ENCODE measurements at regions not wholly inside any gene's neighbourhood (a gene's known extent, or its start where the extent isn't known, plus 50 kb on each side); places are given as distances from the start of the nearest gene placed in this dataset.

- intact Hi-C loops (cut with micrococcal nuclease) = no loop called here
- Histone ChIP-seq H4K20me1 (ENCODE audit: insufficient read depth) (no peaks in the 10 kb centered on the region), H3K9me3 (ENCODE audit: control insufficient read depth in 1 of 2, insufficient read depth in 1 of 2, low read depth in 1 of 2, low read length in 2 of 2) (no peaks in the 10 kb centered on the region), H3K4me3 (replicated peaks in 1 of 2; ENCODE audit: low read depth in 1 of 2, low read length in 2 of 2) (no peak overlapping the region), H3K27ac (ENCODE audit: low read depth, low read length) (no peak overlapping the region), H3K9ac (ENCODE audit: low read length) (no peak overlapping the region), H3K4me2 (ENCODE audit: low read length) (no peak overlapping the region), H3K79me2 (ENCODE audit: insufficient read depth, low read length) (no peaks in the 10 kb centered on the region), H2AFZ (ENCODE audit: low read depth, low read length, poor library complexity, severe bottlenecking) (no peak overlapping the region), H3K27me3 (ENCODE audit: insufficient read depth, low read length) (no peaks in the 10 kb centered on the region), H3K9me2 (ENCODE audit: insufficient read depth) (no peaks in the 10 kb centered on the region), H3K4me1 (ENCODE audit: control insufficient read depth in 1 of 2, insufficient read depth in 2 of 2, low read length in 2 of 2) (peaks cover 0 to 3% of the 10 kb centered on the region in 2 experiments; a peak in 1 of 4 replicates), H3K36me3 (ENCODE audit: control insufficient read depth in 1 of 2, insufficient read depth in 2 of 2, low read length in 2 of 2) (no peaks in the 10 kb centered on the region)
- no peak for TF ChIP-seq YY1 (IDR thresholded peaks at IDR 0.05; ENCODE audit: extremely low read depth, insufficient replicate concordance, low read depth, low read length)
- TF ChIP-seq POLR2A (IDR thresholded peaks at IDR 0.05; ENCODE audit: borderline replicate concordance, extremely low read depth, insufficient read depth, insufficient read length) = no peak
- no peak for TF ChIP-seq ZBTB33 (IDR thresholded peaks at IDR 0.05; ENCODE audit: extremely low read depth, insufficient replicate concordance, low read length)
- no peak for TF ChIP-seq TCF7L2 (IDR thresholded peaks at IDR 0.05; ENCODE audit: borderline replicate concordance, extremely low read depth, insufficient read depth, insufficient read length)
- no peak for TF ChIP-seq EZH2 (IDR thresholded peaks at IDR 0.05)
- no peak for TF ChIP-seq MAX (IDR thresholded peaks at IDR 0.05)
- TF ChIP-seq ATF3 (IDR thresholded peaks at IDR 0.05) = no peak
- TF ChIP-seq SRF (IDR thresholded peaks at IDR 0.05; ENCODE audit: low read depth) = no peak
- no peak for TF ChIP-seq EGR1 (IDR thresholded peaks at IDR 0.05; ENCODE audit: low read depth)
- TF ChIP-seq, protein P1, sequence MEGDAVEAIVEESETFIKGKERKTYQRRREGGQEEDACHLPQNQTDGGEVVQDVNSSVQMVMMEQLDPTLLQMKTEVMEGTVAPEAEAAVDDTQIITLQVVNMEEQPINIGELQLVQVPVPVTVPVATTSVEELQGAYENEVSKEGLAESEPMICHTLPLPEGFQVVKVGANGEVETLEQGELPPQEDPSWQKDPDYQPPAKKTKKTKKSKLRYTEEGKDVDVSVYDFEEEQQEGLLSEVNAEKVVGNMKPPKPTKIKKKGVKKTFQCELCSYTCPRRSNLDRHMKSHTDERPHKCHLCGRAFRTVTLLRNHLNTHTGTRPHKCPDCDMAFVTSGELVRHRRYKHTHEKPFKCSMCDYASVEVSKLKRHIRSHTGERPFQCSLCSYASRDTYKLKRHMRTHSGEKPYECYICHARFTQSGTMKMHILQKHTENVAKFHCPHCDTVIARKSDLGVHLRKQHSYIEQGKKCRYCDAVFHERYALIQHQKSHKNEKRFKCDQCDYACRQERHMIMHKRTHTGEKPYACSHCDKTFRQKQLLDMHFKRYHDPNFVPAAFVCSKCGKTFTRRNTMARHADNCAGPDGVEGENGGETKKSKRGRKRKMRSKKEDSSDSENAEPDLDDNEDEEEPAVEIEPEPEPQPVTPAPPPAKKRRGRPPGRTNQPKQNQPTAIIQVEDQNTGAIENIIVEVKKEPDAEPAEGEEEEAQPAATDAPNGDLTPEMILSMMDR (IDR thresholded peaks at IDR 0.05 in 2 of 3, conservative IDR thresholded peaks at IDR 0.05 in 1 of 3; ENCODE audit: borderline replicate concordance in 1 of 3, insufficient read depth in 1 of 3, low read depth in 2 of 3, low read length in 2 of 3) = no peak
- TF ChIP-seq ZNF274 (IDR thresholded peaks at IDR 0.05; ENCODE audit: low read depth, low read length) = no peak
- ChIA-PET POLR2A (no interaction called here), RAD21 (ENCODE audit: low non-redundant PET in 1 of 2, low total read pairs in 2 of 2, uncharacterized antibody in 2 of 2, unreplicated experiment in 2 of 2) (no interaction called here), CTCF (no interaction called here)
- DNase-seq (ENCODE audit: low read depth, low spot score) (no peak), ATAC-seq (no peak)
- no TSS peak for BruUV-seq (replicated peaks)
These were observed 63.7 kb upstream of the NLK start for GRCh38 chr17:27978689-27979175.
